ENCODE measurements at regions not wholly inside any gene's neighbourhood (a gene's known extent, or its start where the extent isn't known, plus 50 kb on each side); places are given as distances from the start of the nearest gene placed in this dataset.
"Not testable (repeated sequence)": the region's sequence is repeated elsewhere in the genome, so short reads cannot be mapped to it uniquely, and the experiment has no call there.

DNA sequence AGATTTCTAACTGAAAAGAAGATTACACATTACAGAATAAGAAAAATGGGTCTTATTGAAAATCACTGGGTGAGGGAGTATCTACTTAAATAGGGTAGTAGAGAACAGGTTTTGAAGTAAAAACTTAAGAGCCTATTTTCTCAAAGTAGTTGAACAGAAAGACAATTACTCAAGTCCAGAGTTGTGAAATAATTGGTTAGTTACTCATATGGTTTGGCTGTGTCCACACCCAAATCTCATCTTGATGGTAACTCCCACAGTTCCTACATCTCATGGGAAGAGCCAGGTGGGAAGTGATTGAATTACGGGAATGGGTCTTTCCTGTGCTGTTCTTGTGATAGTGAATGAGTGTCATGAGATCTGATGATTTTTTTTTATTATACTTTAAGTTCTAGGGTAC is 1035.3 kb upstream of the GJE1 start:
- no peak overlapping the region for H3K4me3 ChIP-seq
- DNase-seq (ENCODE audit: low spot score in 2 of 2), result no peak
- H3K9me3 ChIP-seq, result peaks cover 2% of the 10 kb centered on the region; the same call in 1 of the 2 replicates
- H3K36me3 ChIP-seq (replicated peaks), result no peaks in the 10 kb centered on the region
- in situ Hi-C loops (cut with MboI; ENCODE audit: low sequenced_read_pairs), result no loop called here
- H3K4me1 ChIP-seq, result no peaks in the 10 kb centered on the region
- no peaks in the 10 kb centered on the region for H3K27me3 ChIP-seq (ENCODE audit: low read depth)

DNA sequence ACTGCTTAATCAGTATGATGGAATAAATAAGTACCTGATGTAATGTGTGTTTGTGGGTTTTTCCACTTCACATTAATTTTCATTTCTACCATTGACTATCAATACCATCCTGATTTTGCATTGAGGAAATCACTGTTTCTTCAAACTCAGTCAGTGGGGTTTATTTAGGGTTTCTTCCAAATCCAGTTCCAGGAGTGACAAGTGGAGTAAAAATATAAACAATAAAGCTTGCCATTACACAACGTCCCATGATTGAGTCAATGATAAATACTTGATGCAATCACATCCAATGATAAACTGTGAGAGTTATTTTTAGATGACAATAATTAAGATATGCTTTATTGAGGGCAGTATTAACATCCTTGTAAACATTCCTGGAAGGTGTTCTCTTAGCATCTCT is 1037.4 kb upstream of the GJE1 start:
- H3K27me3 ChIP-seq (ENCODE audit: low read depth), result no peaks in the 10 kb centered on the region
- H3K4me1 ChIP-seq, result no peaks in the 10 kb centered on the region
- DNase-seq (ENCODE audit: low spot score in 2 of 2), result no peak
- no peaks in the 10 kb centered on the region for H3K36me3 ChIP-seq (replicated peaks)
- H3K9me3 ChIP-seq, result peaks cover 2% of the 10 kb centered on the region; the same call in 1 of the 2 replicates
- no peak overlapping the region for H3K4me3 ChIP-seq
- in situ Hi-C loops (cut with MboI; ENCODE audit: low sequenced_read_pairs), result no loop called here

DNA sequence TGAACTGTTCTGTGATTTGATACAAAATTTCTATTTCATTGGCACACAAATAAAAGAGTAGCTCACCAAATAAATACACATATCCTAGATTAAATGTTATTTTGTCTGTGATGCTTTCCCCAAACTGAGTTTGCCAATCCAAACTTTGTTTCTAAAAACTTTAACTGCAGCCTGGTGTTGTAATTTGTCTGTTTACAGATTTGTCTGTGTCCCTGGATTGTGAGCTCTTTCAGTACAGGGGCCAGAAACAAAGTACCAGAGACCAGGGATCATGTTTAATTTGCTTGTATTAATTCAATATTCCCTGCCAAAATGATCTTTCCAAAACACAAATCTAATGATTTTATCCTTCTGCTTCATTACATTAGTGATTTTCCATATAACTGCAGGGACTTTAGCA is 1044.6 kb upstream of the GJE1 start:
- H3K4me3 ChIP-seq, result no peak overlapping the region
- in situ Hi-C loops (cut with MboI; ENCODE audit: low sequenced_read_pairs), result no loop called here
- H3K36me3 ChIP-seq (replicated peaks), result no peaks in the 10 kb centered on the region
- DNase-seq (ENCODE audit: low spot score in 2 of 2), result no peak
- no peaks in the 10 kb centered on the region for H3K4me1 ChIP-seq
- H3K9me3 ChIP-seq, result no peaks in the 10 kb centered on the region
- H3K27me3 ChIP-seq (ENCODE audit: low read depth), result no peaks in the 10 kb centered on the region

DNA sequence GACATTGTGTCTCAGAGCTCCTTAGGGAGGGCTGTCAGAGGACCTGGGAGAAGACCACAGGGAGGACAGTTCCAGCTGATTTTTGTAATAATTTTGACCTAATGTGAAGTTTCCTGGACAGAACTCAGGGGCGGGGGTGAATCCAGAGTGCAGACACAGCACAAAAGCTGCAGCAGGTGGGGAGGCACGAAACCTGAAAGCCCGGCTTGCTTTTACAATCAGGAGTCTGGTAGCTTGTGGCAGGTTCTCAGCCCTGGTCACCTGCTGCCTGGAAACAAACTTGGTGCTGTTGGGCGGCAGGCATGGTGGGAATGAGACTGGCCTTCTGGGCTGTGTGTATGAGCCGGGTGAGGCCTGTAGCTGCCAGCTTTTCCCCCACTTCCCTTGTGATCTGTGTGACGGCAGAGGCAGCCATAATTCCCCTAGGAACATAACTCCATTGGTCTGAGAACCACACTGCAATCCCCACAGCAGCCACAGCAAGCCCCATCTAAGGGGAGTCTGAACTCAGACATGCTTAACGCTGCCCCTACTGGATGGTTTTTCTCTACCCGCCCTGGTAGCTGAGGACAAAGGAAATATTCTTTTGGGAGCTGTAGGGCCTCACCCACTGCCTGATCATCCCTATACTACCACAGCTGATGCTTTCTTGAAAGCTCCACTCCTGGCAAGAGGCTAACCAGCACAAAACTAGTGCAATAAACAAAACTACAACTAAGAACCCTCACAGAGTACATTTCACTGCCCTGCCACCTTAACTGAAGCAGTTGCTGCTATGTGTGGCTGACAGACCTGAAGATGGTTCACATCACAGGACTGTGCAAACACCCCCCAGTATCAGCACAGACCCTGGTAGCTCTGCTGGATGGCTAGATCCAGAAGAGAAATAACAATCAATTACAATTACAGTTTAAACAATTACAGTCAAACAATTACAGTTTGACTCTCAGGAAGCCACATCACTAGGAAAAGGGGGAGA is 1055.1 kb upstream of the GJE1 start:
- Histone ChIP-seq H3K27me3 (ENCODE audit: low read depth) (no peaks in the 10 kb centered on the region), H3K36me3 (replicated peaks) (no peaks in the 10 kb centered on the region), H3K4me3 (no peak overlapping the region), H3K4me1 (no peaks in the 10 kb centered on the region), H3K9me3 (no peaks in the 10 kb centered on the region)
- DNase-seq (ENCODE audit: low spot score in 2 of 2), result peak; percentile 57 to 76
- in situ Hi-C loops (cut with MboI; ENCODE audit: low sequenced_read_pairs), result no loop called here

DNA sequence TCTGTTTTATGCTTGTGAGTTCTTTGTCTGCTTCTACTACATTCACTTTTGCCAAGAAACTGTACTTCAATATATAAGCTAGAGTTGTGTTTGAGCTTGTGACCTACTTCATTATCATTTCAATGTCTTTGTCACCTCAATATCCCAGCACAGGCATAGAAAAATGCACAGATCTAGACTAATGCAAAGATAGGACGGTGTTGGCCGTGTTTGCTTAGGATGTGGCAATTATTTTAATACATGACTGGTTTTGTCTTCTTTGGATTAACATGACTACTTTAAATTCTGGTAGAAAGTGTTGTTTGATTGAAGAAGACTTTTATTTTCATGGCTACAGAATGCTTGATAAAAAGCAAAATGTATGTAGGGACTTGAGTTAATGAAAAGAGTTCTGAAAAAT is 1075.0 kb upstream of the GJE1 start:
- in situ Hi-C loops (cut with MboI; ENCODE audit: low sequenced_read_pairs), result no loop called here
- H3K9me3 ChIP-seq, result no peaks in the 10 kb centered on the region
- no peaks in the 10 kb centered on the region for H3K27me3 ChIP-seq (ENCODE audit: low read depth)
- DNase-seq (ENCODE audit: low spot score in 2 of 2), result peak; percentile 50 to 91
- H3K4me3 ChIP-seq, result no peak overlapping the region
- H3K36me3 ChIP-seq (replicated peaks), result no peaks in the 10 kb centered on the region
- peaks cover 32% of the 10 kb centered on the region for H3K4me1 ChIP-seq

DNA sequence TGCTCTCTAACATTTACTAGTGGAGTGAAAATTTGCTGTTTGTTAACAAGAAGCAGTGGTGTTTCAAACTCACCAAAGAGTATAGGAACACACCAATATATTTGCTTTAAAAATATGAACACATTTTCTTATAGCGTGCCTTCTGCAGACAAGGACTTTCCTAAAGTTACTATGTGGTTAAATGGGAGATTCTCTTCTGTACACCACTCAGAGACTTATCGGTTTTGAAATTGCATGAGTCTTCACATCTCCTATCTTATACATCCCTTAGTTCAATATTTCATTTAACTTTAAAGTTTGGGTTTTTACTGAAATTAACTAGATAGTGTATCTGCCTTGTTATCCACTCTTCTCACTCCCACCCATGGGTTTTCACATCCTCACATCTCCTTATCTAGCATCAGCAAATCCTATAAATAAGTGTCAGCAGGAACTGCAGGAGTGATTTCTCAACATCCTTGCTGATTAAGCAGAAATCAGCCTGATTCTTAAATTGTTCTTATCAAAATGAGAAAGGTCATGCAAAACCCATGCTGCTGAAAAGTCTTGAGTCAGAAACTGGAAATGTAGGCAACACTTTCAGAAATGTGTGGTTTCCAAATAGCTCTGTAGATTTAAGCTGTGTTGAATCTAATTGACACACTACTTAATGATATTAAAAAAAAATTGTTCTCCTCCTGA is 1075.6 kb upstream of the GJE1 start:
- peaks cover 32% of the 10 kb centered on the region for H3K4me1 ChIP-seq
- no peaks in the 10 kb centered on the region for H3K36me3 ChIP-seq (replicated peaks)
- H3K4me3 ChIP-seq, result no peak overlapping the region
- H3K27me3 ChIP-seq (ENCODE audit: low read depth), result no peaks in the 10 kb centered on the region
- no peak for DNase-seq (ENCODE audit: low spot score in 2 of 2)
- no peaks in the 10 kb centered on the region for H3K9me3 ChIP-seq
- in situ Hi-C loops (cut with MboI; ENCODE audit: low sequenced_read_pairs), result no loop called here

DNA sequence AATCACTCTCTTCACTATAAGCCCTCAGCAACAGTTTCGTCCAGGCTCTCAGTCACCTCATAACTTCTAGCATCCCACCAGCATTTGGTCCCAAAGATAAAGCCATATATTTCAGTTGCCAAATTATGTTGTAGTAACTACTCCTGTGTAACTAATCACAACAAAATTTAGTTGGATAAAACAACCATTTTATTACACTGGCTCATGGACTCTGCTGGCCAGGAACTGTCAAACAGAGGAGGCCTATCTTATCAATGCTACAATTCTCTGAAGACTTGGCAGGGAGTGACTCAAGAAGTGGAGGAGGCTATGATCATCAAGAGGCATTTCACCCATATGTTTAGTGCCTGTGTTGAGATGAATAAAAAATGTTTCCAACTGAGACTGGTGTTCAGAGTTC is 1082.3 kb upstream of the GJE1 start:
- no peaks in the 10 kb centered on the region for H3K36me3 ChIP-seq (replicated peaks)
- no peak for DNase-seq (ENCODE audit: low spot score in 2 of 2)
- no peaks in the 10 kb centered on the region for H3K9me3 ChIP-seq
- H3K4me3 ChIP-seq, result no peak overlapping the region
- in situ Hi-C loops (cut with MboI; ENCODE audit: low sequenced_read_pairs), result no loop called here
- no peaks in the 10 kb centered on the region for H3K4me1 ChIP-seq
- no peaks in the 10 kb centered on the region for H3K27me3 ChIP-seq (ENCODE audit: low read depth)

DNA sequence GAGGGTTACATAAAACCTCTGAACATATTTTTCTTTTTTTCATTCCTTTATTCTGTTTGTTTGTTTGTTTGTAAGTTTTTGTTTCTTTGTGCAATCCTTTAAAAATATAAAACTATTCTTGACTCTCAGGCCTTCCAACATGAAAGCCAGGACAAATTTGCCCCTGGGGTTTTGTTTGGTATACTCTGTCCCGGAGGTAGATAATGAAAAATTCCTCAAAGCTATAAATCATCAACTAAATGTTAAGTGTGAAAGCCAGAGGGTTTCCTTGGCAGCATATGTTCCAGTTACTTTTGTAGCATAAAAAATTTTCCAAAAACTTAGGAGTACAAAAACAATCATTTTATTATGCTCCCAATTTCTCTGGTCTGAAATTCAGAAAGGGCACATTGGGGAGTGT is 1084.3 kb upstream of the GJE1 start:
- Histone ChIP-seq H3K9me3 (no peaks in the 10 kb centered on the region), H3K4me1 (no peaks in the 10 kb centered on the region), H3K4me3 (no peak overlapping the region), H3K27me3 (ENCODE audit: low read depth) (no peaks in the 10 kb centered on the region), H3K36me3 (replicated peaks) (no peaks in the 10 kb centered on the region)
- DNase-seq (ENCODE audit: low spot score in 2 of 2), result no peak
- in situ Hi-C loops (cut with MboI; ENCODE audit: low sequenced_read_pairs), result no loop called here

DNA sequence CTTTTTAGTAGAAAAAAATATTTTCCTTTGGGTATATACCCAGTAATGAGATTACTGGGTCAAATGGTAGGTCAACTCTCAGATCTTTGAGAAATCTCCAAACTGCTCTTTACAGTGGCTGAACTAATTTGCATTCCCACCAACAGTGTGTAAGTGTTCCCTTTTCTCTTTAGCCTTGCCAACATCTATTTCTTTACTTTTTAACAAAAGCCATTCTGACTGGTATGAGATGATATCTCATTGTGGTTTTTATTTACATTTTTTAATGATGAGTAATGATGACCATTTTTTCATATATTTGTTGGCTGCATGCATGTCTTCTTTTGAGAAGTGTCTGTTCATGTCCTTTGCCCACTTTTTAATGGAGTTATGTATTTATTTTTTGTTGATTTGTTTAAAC is 1086.2 kb upstream of the GJE1 start:
- H3K4me3 ChIP-seq; H3K27me3 ChIP-seq (ENCODE audit: low read depth); DNase-seq (ENCODE audit: low spot score in 2 of 2); H3K36me3 ChIP-seq (replicated peaks); H3K9me3 ChIP-seq; in situ Hi-C loops (cut with MboI; ENCODE audit: low sequenced_read_pairs); H3K4me1 ChIP-seq: not testable (repeated sequence)

DNA sequence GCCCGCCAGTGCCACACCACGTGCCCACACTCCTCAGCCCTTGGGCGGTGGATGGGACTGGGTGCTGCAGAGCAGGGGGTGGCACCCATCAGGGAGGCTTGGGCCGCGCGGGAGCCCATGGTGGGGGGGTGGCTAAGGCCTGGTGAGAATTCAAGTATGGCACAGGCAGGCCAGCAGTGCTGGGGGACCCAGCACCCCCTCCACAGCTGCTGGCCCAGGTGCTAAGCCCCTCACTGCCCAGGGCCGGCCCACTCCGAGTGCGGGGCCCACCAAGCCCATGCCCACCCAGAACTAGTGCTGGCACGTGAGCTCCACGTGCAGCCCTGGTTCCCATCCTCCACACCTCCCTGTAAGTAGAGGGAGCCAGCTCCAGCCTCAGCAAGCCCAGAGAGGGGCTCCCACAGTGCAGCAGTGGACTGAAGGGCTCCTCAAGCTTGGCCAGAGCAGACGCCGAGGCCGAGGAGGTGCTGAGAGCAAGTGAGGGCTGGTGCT is 1091.1 kb upstream of the GJE1 start:
- H3K9me3 ChIP-seq, result no peaks in the 10 kb centered on the region
- H3K4me3 ChIP-seq, result no peak overlapping the region
- no peaks in the 10 kb centered on the region for H3K27me3 ChIP-seq (ENCODE audit: low read depth)
- no peak for DNase-seq (ENCODE audit: low spot score in 2 of 2)
- H3K4me1 ChIP-seq, result no peaks in the 10 kb centered on the region
- in situ Hi-C loops (cut with MboI; ENCODE audit: low sequenced_read_pairs), result no loop called here
- H3K36me3 ChIP-seq (replicated peaks), result no peaks in the 10 kb centered on the region

DNA sequence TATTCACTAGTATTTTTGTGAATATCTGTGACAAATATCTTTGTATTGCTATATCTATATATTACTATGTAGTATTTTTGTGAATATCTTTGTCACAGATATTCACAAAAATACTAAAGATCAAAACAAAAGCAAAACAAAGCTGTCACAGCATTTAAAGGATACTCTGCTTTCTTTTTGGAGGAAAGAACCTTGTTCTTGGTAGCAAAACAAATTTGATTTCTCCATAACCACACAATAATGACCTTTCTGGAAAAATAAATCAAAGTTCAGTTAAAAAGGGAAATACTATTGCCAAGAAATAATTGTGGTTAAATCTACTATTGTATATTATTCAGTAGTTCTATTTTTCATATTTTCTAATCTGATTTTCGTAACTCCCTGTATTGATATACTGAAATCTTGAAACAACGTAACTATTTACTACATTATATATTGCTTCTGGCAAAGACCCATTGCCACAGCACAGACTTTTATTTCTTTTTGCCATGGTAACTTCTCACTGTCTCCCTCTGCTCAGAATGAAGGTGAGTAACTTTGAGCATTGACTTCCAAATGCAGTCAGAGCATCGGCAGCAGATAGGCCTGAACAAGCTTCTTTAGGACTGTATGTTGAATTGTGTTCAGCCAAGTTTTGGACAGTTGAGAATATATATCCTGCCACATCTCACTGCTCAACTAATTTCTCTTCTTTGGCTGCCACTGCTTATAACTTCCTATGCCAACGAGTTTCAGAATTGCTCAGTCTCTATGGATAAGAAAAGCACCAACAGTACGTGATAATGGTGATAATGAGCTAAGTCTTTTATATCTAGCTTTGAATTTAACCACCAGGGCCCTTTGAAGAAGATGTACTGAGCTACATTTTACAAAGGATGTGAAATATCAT is 1097.2 kb upstream of the GJE1 start:
- H3K36me3 ChIP-seq (replicated peaks), result no peaks in the 10 kb centered on the region
- H3K4me1 ChIP-seq, result no peaks in the 10 kb centered on the region; the same call in 1 of the 2 replicates
- no peaks in the 10 kb centered on the region for H3K9me3 ChIP-seq
- no peaks in the 10 kb centered on the region for H3K27me3 ChIP-seq (ENCODE audit: low read depth)
- in situ Hi-C loops (cut with MboI; ENCODE audit: low sequenced_read_pairs), result no loop called here
- no peak for DNase-seq (ENCODE audit: low spot score in 2 of 2)
- H3K4me3 ChIP-seq, result no peak overlapping the region

DNA sequence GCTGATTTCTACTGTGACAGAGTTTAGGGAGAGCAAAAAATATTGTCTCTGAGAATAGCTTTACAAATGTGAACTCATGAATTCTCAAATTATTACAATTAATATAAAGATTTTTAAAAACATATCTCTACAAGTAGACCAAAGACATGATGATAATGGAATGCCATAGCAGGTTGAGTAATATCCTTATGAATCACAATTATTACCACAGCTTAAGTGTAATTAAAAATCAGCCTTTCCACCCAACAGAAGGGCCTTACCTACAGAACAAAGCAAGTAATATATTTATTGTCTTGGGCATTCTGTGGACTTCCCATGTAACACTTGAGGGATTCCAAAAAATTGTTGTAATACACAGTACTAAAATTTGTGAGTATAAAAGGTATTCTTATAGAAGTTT is 1099.6 kb upstream of the GJE1 start:
- Histone ChIP-seq H3K9me3 (no peaks in the 10 kb centered on the region), H3K4me3 (no peak overlapping the region), H3K27me3 (ENCODE audit: low read depth) (no peaks in the 10 kb centered on the region), H3K4me1 (no peaks in the 10 kb centered on the region; the same call in 1 of the 2 replicates), H3K36me3 (replicated peaks) (no peaks in the 10 kb centered on the region)
- no peak for DNase-seq (ENCODE audit: low spot score in 2 of 2)
- in situ Hi-C loops (cut with MboI; ENCODE audit: low sequenced_read_pairs), result no loop called here

DNA sequence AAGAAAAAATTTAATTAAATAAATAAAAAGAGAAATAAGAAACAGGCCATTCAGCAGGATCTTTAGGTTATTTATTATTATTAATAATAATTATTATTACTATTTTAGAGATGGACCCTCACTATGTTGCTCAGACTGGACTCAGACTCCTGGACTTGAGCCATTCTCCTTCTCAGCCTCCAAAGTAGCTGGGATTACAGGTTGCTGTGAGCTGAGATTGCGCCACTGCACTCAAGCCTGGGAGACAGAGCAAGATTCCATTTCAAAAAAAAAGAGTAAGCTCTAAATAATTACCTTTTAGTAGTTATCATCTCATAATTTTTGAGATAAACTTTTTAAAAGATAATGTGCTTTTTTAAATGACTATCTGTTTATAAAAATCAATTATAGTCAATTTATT is 1102.8 kb upstream of the GJE1 start:
- no peaks in the 10 kb centered on the region for H3K36me3 ChIP-seq (replicated peaks)
- DNase-seq (ENCODE audit: low spot score in 2 of 2), result no peak
- in situ Hi-C loops (cut with MboI; ENCODE audit: low sequenced_read_pairs), result no loop called here
- H3K4me3 ChIP-seq, result no peak overlapping the region
- no peaks in the 10 kb centered on the region for H3K9me3 ChIP-seq
- no peaks in the 10 kb centered on the region for H3K27me3 ChIP-seq (ENCODE audit: low read depth)
- H3K4me1 ChIP-seq, result no peaks in the 10 kb centered on the region; the same call in 1 of the 2 replicates
